ENCODE measurements at regions not wholly inside any gene's neighbourhood (a gene's known extent, or its start where the extent isn't known, plus 50 kb on each side); places are given as distances from the start of the nearest gene placed in this dataset.

- H3K4me3 ChIP-seq, result no peak overlapping the region
- peak in 2 of 3 donors; percentile 15 to 44 for DNase-seq
- H3K27me3 ChIP-seq, result no peaks in the 10 kb centered on the region
- H3K27ac ChIP-seq, result no peak overlapping the region
- no peaks in the 10 kb centered on the region for H3K9me3 ChIP-seq
- H3K4me1 ChIP-seq, result peaks cover 0 to 8% (median 0%) of the 10 kb centered on the region in 4 donors
- H3K36me3 ChIP-seq, result no peaks in the 10 kb centered on the region
- TF ChIP-seq POLR2A (IDR thresholded peaks at IDR 0.05) (no peak), CTCF (IDR thresholded peaks at IDR 0.05) (no peak)
Observed at GRCh38 chr15:70339571-70340493, 242.1 kb upstream of the TLE3 start.

- DNase-seq, result peak in 2 of 3 donors; percentile 14 to 37
- Histone ChIP-seq H3K9me3 (peaks cover 0 to 9% (median 0%) of the 10 kb centered on the region in 4 donors), H3K4me1 (peaks cover 0 to 8% (median 0%) of the 10 kb centered on the region in 4 donors), H3K36me3 (no peaks in the 10 kb centered on the region), H3K27me3 (no peaks in the 10 kb centered on the region), H3K4me3 (no peak overlapping the region), H3K27ac (no peak overlapping the region)
- TF ChIP-seq CTCF (IDR thresholded peaks at IDR 0.05), result no peak
- TF ChIP-seq POLR2A (IDR thresholded peaks at IDR 0.05), result no peak
Observed at GRCh38 chr15:70337277-70338186, 239.8 kb upstream of the TLE3 start.

- Histone ChIP-seq H3K27ac (no peak overlapping the region), H3K9me3 (peaks cover 0 to 9% (median 0%) of the 10 kb centered on the region in 4 donors), H3K36me3 (no peaks in the 10 kb centered on the region), H3K4me3 (no peak overlapping the region), H3K27me3 (no peaks in the 10 kb centered on the region), H3K4me1 (peaks cover 0 to 8% (median 0%) of the 10 kb centered on the region in 4 donors)
- peak in 1 of 3 donors; percentile 6 for DNase-seq
- TF ChIP-seq CTCF (IDR thresholded peaks at IDR 0.05) (no peak), POLR2A (IDR thresholded peaks at IDR 0.05) (no peak)
Observed at GRCh38 chr15:70336425-70337009, 238.8 kb upstream of the TLE3 start.

- Histone ChIP-seq H3K36me3 (no peaks in the 10 kb centered on the region), H3K4me3 (no peak overlapping the region), H3K27ac (no peak overlapping the region), H3K4me1 (no peaks in the 10 kb centered on the region), H3K9me3 (peaks cover 0 to 9% (median 0%) of the 10 kb centered on the region in 4 donors), H3K27me3 (no peaks in the 10 kb centered on the region)
- DNase-seq, result no peak
- TF ChIP-seq CTCF (IDR thresholded peaks at IDR 0.05), result no peak
- no peak for TF ChIP-seq POLR2A (IDR thresholded peaks at IDR 0.05)
Observed at GRCh38 chr15:70334286-70334685, 236.6 kb upstream of the TLE3 start.

- peaks cover 0 to 10% (median 3%) of the 10 kb centered on the region in 4 donors for H3K4me1 ChIP-seq
- DNase-seq, result no peak
- no peak for TF ChIP-seq CTCF (IDR thresholded peaks at IDR 0.05)
- no peak for TF ChIP-seq POLR2A (IDR thresholded peaks at IDR 0.05)
- H3K27ac ChIP-seq, result no peak overlapping the region
- no peaks in the 10 kb centered on the region for H3K36me3 ChIP-seq
- H3K27me3 ChIP-seq, result no peaks in the 10 kb centered on the region
- H3K9me3 ChIP-seq, result peaks cover 0 to 6% (median 0%) of the 10 kb centered on the region in 4 donors
- H3K4me3 ChIP-seq, result no peak overlapping the region
Observed at GRCh38 chr15:70329179-70329578, 231.5 kb upstream of the TLE3 start.
